Endothelial cell of umbilical vein (primary cell): ENCODE measurements at regions not wholly inside any gene's neighbourhood (a gene's known extent, or its start where the extent isn't known, plus 50 kb on each side); places are given as distances from the start of the nearest gene placed in this dataset.

Experiments used
- BruUV-seq: library from RNA; stranded (reverse); fragments of 400-500 nt; replicated peaks from 2 replicates; lab custom pipeline; 2021; lab: Mats Ljungman, UMichigan
- CTCF ChIA-PET: fragments of 300-600, 350-600 bp; sonication (Branson Sonifier 250); formaldehyde crosslinking; loops from one replicate; lab custom pipeline; 2021; ENCODE audit warnings: antibody characterized with exemption, inconsistent platforms; lab: Charles Lee
- POLR2A ChIA-PET: fragments of 300-600, 350-600 bp; sonication (Branson Sonifier 250); formaldehyde crosslinking; loops from one replicate; lab custom pipeline; 2021; ENCODE audit warnings: antibody characterized with exemption, inconsistent platforms; lab: Charles Lee
- DNase-seq: peaks from one replicate; pipeline ENCODE4 v3.0.0-alpha.2; 2011; ENCODE audit warnings: low read depth, low spot score
- FAIRE-seq: peaks from 2 replicates; lab custom pipeline; 2011; peaks lifted over from hg19 to GRCh38; lab: Jason Lieb, UNC
- H2AFZ ChIP-seq: 2 replicates; pipeline ENCODE4 v1.6.0; 2012; ENCODE audit warnings: low read depth, low read length, control low read depth, inconsistent platforms
- H3K27ac ChIP-seq: 2 replicates; pipeline ENCODE4 v1.5.1; 2011; ENCODE audit warnings: low read depth, mild to moderate bottlenecking, control low read depth, low read length, moderate library complexity; ENCODE audit not compliant: insufficient read depth
- H3K27me3 ChIP-seq, 2 experiments: 2 replicates each; pipeline versions ENCODE4 v1.6.0 to v1.6.1; 2011; ENCODE audit warnings: low read length in 2 of 2, mixed read lengths in 1 of 2; ENCODE audit not compliant: control insufficient read depth in 2 of 2, insufficient read depth in 2 of 2
- H3K36me3 ChIP-seq, 2 experiments: 2 replicates in 1 of 2; 3 replicates in 1 of 2; pipeline ENCODE4 v1.5.1; 2011; ENCODE audit warnings: low read length in 2 of 2, mild to moderate bottlenecking in 1 of 2, moderate library complexity in 1 of 2; ENCODE audit not compliant: control insufficient read depth in 2 of 2, insufficient read depth in 2 of 2; ENCODE audit errors: extremely low read depth in 1 of 2
- H3K4me1 ChIP-seq: 3 replicates; pipeline ENCODE4 v1.5.1; 2011; ENCODE audit warnings: mild to moderate bottlenecking, low read length; ENCODE audit not compliant: control insufficient read depth, insufficient read depth; ENCODE audit errors: extremely low read depth
- H3K4me2 ChIP-seq: 2 replicates; pipeline ENCODE4 v1.6.1; 2011; ENCODE audit warnings: low read length, control low read depth, mixed read lengths; ENCODE audit not compliant: insufficient read depth
- H3K4me3 ChIP-seq, 3 experiments: fragments of 200-600 bp in 1 of 3; sonication (generic), shearing (Covaris generic) in 1 of 3; replicated peaks in 1 of 3; 2 replicates each; pipeline ENCODE4 v1.5.1; 2011 to 2016; ENCODE audit warnings: control low read depth in 3 of 3, low read length in 3 of 3, mild to moderate bottlenecking in 2 of 3, inconsistent platforms in 1 of 3, low read depth in 1 of 3, moderate library complexity in 1 of 3; ENCODE audit not compliant: insufficient read depth in 1 of 3
- H3K79me2 ChIP-seq: 2 replicates; pipeline ENCODE4 v1.6.0; 2012; ENCODE audit warnings: low read length, inconsistent platforms; ENCODE audit not compliant: control insufficient read depth, insufficient read depth
- H3K9ac ChIP-seq: replicated peaks from 2 replicates; pipeline ENCODE3; 2011; ENCODE audit warnings: low read length, control low read depth; ENCODE audit not compliant: insufficient read depth; ENCODE audit errors: extremely low read depth
- H3K9me1 ChIP-seq: replicated peaks from 3 replicates; pipeline ENCODE4 v1.6.0; 2011; ENCODE audit warnings: mild to moderate bottlenecking, low read length; ENCODE audit not compliant: control insufficient read depth, insufficient read depth; ENCODE audit errors: extremely low read depth
- H3K9me3 ChIP-seq: replicated peaks from 2 replicates; pipeline ENCODE4 v1.5.1; 2012; ENCODE audit warnings: low read length, inconsistent platforms; ENCODE audit not compliant: control insufficient read depth, insufficient read depth
- H4K20me1 ChIP-seq: replicated peaks from 2 replicates; pipeline ENCODE3; 2011; ENCODE audit warnings: mild to moderate bottlenecking, low read length; ENCODE audit not compliant: control insufficient read depth, insufficient read depth; ENCODE audit errors: extremely low read depth
- EZH2 ChIP-seq: IDR thresholded peaks from 2 replicates; pipeline ENCODE4 v1.6.1; 2012; ENCODE audit warnings: borderline replicate concordance, low read depth, mild to moderate bottlenecking, moderate library complexity, low read length, inconsistent platforms; ENCODE audit not compliant: severe bottlenecking
- FOS ChIP-seq: IDR thresholded peaks from 2 replicates; pipeline ENCODE4 v1.6.1; 2011; ENCODE audit warnings: mild to moderate bottlenecking, low read length, moderate library complexity, borderline replicate concordance; ENCODE audit not compliant: insufficient read depth
- GATA2 ChIP-seq: IDR thresholded peaks from 2 replicates; pipeline ENCODE4 v1.7.0; 2011; ENCODE audit warnings: low read depth, mild to moderate bottlenecking, moderate library complexity, mixed read lengths, low read length; ENCODE audit not compliant: insufficient read length, insufficient read depth
- JUN ChIP-seq: IDR thresholded peaks from 2 replicates; pipeline ENCODE4 v1.6.1; 2011; ENCODE audit warnings: borderline replicate concordance, low read depth; ENCODE audit not compliant: insufficient read length, insufficient read depth
- MYC ChIP-seq: IDR thresholded peaks from one replicate; pipeline ENCODE4 v1.6.1; 2011; ENCODE audit warnings: mild to moderate bottlenecking, low read depth, low read length
- POLR2A ChIP-seq: IDR thresholded peaks from 2 replicates; pipeline ENCODE4 v1.6.1; 2012; ENCODE audit warnings: low read depth, mild to moderate bottlenecking, control low read depth, low read length
- POLR2AphosphoS5 ChIP-seq: IDR thresholded peaks from 2 replicates; pipeline ENCODE4 v1.6.1; 2012; ENCODE audit warnings: low read depth, mild to moderate bottlenecking, control low read depth, low read length, moderate library complexity; ENCODE audit not compliant: insufficient read depth
- dilution Hi-C: fragments of 300-500 bp; cut with MboI; formaldehyde crosslinking; loops from one replicate; pipeline ENCODE4 v1.15.0; 2019; ENCODE audit warnings: low sequenced_read_pairs; ENCODE audit not compliant: extremely low pct_ligation_motif_present
- intact Hi-C: fragments of 100-400 bp; cut with micrococcal nuclease; formaldehyde crosslinking; loops from one replicate; pipeline ENCODE4 v1.10.0; 2022
- TF ChIP-seq, protein P1 (sequence below), 2 donors: IDR thresholded peaks; 1 replicate in 1 of 2; 2 replicates in 1 of 2; pipeline ENCODE4 v1.5.1; 2011; ENCODE audit warnings: low read length in 2 of 2, mild to moderate bottlenecking in 2 of 2, moderate library complexity in 2 of 2, control low read depth in 1 of 2, inconsistent platforms in 1 of 2, low read depth in 1 of 2; ENCODE audit not compliant: insufficient read depth in 1 of 2; ENCODE audit errors: extremely low read depth in 1 of 2
- TF ChIP-seq, protein P2 (sequence below): IDR thresholded peaks from 2 replicates; pipeline ENCODE4 v1.6.1; 2011; ENCODE audit not compliant: insufficient read depth, insufficient read length

DNA sequence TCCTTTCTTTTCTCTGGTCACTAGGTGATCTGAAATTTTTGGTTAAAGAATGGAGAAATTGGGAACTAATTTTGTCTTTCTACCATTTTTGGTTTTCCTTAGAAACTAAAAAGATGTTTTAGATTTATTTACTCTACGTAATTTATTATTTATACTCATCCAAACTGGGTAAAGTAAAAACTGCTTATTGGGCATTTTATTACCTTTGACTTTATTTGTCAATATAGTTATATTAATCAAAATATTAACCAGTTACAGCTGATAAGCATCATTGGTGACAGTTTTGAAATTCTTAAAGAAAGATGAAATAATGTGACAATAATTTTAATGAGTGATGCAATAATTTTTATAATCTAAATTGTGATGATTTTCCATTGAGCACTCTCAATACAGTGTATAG, 502.0 kb upstream of the RAG2 start:
- intact Hi-C loops (no loop called here), dilution Hi-C loops (no loop called here)
- Histone ChIP-seq H2AFZ (no peak overlapping the region), H3K79me2 (no peaks in the 10 kb centered on the region), H3K36me3 (no peaks in the 10 kb centered on the region), H3K27ac (no peak overlapping the region), H3K4me1 (no peaks in the 10 kb centered on the region), H3K9ac (no peak overlapping the region), H4K20me1 (no peaks in the 10 kb centered on the region), H3K9me1 (no peaks in the 10 kb centered on the region), H3K4me3 (no peak overlapping the region), H3K9me3 (no peaks in the 10 kb centered on the region), H3K27me3 (no peaks in the 10 kb centered on the region), H3K4me2 (no peak overlapping the region)
- no TSS peak for BruUV-seq
- DNase-seq = no peak
- FAIRE-seq = no peak
- POLR2A ChIA-PET = no interaction called here
- TF ChIP-seq GATA2 = no peak
- TF ChIP-seq JUN = no peak
- TF ChIP-seq EZH2 = no peak
- TF ChIP-seq, protein P1, sequence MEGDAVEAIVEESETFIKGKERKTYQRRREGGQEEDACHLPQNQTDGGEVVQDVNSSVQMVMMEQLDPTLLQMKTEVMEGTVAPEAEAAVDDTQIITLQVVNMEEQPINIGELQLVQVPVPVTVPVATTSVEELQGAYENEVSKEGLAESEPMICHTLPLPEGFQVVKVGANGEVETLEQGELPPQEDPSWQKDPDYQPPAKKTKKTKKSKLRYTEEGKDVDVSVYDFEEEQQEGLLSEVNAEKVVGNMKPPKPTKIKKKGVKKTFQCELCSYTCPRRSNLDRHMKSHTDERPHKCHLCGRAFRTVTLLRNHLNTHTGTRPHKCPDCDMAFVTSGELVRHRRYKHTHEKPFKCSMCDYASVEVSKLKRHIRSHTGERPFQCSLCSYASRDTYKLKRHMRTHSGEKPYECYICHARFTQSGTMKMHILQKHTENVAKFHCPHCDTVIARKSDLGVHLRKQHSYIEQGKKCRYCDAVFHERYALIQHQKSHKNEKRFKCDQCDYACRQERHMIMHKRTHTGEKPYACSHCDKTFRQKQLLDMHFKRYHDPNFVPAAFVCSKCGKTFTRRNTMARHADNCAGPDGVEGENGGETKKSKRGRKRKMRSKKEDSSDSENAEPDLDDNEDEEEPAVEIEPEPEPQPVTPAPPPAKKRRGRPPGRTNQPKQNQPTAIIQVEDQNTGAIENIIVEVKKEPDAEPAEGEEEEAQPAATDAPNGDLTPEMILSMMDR (IDR thresholded peaks at IDR 0.05; ENCODE audit: extremely low read depth in 1 of 2, insufficient read depth in 1 of 2, low read depth in 1 of 2, low read length in 2 of 2) = no peak
- TF ChIP-seq POLR2AphosphoS5 = no peak
- TF ChIP-seq POLR2A = no peak
- TF ChIP-seq, protein P2, sequence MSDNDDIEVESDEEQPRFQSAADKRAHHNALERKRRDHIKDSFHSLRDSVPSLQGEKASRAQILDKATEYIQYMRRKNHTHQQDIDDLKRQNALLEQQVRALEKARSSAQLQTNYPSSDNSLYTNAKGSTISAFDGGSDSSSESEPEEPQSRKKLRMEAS = no peak
- no peak for TF ChIP-seq FOS
- TF ChIP-seq MYC = no peak
- CTCF ChIA-PET = no interaction called here
